ENCODE measurements at regions not wholly inside any gene's neighbourhood (a gene's known extent, or its start where the extent isn't known, plus 50 kb on each side); places are given as distances from the start of the nearest gene placed in this dataset.

- TF ChIP-seq CTCF (IDR thresholded peaks at IDR 0.05), result no peak
- no peak for TF ChIP-seq EZH2 (IDR thresholded peaks at IDR 0.05)
- TF ChIP-seq EZH2phosphoT487 (IDR thresholded peaks at IDR 0.05), result no peak
Measured at GRCh38 chr5:143513720-143514119, 110.2 kb upstream of the NR3C1 start.
